ENCODE measurements at regions not wholly inside any gene's neighbourhood (a gene's known extent, or its start where the extent isn't known, plus 50 kb on each side); places are given as distances from the start of the nearest gene placed in this dataset.
"Not testable (repeated sequence)": the region's sequence is repeated elsewhere in the genome, so short reads cannot be mapped to it uniquely, and the experiment has no call there.

DNA sequence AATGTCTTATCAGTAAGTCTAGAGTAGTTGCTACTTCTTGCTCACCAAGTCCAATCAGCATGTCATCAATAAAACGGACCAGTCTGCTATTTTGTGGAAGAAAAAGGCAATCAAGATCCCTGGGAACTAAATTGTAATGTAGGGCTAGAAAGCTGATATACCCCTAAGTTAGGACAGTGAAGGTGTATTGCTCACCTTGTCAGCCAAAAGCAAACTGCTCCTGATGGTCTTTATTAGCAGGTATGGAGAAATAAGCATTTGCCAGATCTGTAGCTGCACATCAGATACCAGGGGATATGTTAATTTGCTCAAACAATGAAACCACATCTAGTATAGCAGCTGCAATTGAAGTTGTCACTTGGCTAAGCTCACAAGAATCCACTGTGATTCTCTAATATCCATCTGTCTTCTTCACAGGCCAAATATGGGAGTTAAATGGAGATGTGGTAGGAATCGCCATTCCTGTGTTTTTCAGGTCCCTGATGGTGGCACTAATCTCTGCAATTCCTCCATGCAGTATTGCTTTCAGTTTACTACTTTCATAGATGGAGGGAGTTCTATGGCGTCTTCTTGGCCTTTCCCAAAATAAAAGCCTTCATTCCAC lies 75.0 kb downstream of the TMEM237 start:
- no peaks in the 10 kb centered on the region for H3K9me3 ChIP-seq (replicated peaks; ENCODE audit: control insufficient read depth, low read depth, low read length)
- no peak for DNase-seq
- no peak overlapping the region for H3K4me3 ChIP-seq (ENCODE audit: low read length)
- no peaks in the 10 kb centered on the region for H3K27me3 ChIP-seq (ENCODE audit: control insufficient read depth, insufficient read depth, low read length)
- no peak overlapping the region for H3K27ac ChIP-seq (ENCODE audit: low read length)
- no peaks in the 10 kb centered on the region for H3K4me1 ChIP-seq (ENCODE audit: control insufficient read depth, insufficient read depth, low read length)
- no CpG with 5 or more reads among the region's 3 CpGs for WGBS (ENCODE audit: insufficient coverage)
- H3K36me3 ChIP-seq (ENCODE audit: control insufficient read depth, insufficient read depth, low read length) = no peaks in the 10 kb centered on the region

DNA sequence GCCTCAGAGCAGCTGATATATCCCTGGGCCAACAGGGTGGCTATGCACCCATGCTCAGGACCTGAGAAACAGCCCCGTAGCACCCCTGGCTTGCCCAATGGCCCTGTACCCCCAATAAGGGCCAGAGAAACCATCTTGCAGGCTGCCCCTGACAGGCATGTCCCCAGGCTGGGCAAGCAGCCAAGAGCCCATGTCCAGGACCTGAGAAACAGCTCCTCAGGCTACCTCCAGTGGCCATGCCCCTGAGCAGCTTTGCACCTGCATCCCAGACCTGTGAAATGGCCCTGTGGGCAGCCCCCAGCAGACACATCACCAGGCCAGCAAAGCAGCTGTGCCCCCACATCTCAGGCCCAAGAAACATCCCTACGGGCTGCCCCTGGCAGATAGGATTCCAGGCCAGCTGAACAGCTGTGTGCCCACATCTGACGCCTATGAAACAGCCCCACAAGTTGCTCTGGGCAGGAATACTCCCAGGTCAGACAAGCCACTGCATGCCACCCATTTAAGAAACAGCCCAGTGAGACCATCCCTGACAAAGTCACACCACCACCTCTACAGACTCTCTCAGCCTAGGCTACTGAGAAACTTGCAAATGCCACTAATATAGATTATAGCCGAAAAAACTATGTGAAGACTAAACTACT lies 84.1 kb downstream of the TMEM237 start:
- peak; percentile 3 for DNase-seq
- Histone ChIP-seq H3K4me1 (ENCODE audit: control insufficient read depth, insufficient read depth, low read length) (no peaks in the 10 kb centered on the region), H3K27me3 (ENCODE audit: control insufficient read depth, insufficient read depth, low read length) (no peaks in the 10 kb centered on the region), H3K27ac (ENCODE audit: low read length) (no peak overlapping the region), H3K4me3 (ENCODE audit: low read length) (no peak overlapping the region), H3K36me3 (ENCODE audit: control insufficient read depth, insufficient read depth, low read length) (no peaks in the 10 kb centered on the region), H3K9me3 (replicated peaks; ENCODE audit: control insufficient read depth, low read depth, low read length) (no peaks in the 10 kb centered on the region)
- WGBS (ENCODE audit: insufficient coverage) = 66% methylated on average over 3 of the region's 4 CpGs

DNA sequence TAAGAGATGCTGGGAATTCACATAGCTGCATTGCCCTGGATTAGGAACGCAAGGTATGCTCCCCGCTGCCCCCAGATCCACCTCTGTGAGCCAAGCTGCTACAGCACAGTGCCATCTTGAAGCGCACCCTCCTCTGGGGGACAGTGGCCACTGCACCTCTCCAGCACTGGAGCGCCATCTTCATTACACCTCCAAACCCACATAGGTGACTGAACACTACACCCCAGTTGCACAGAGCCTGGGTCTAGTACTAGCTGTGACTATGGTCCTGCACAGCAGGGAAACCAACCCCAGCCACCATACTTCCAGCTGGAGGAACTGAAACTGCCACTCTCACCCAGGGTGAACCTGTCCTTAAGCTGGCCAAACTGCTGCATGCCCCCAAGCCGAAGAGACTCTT lies 84.6 kb downstream of the TMEM237 start:
- no peak for DNase-seq

DNA sequence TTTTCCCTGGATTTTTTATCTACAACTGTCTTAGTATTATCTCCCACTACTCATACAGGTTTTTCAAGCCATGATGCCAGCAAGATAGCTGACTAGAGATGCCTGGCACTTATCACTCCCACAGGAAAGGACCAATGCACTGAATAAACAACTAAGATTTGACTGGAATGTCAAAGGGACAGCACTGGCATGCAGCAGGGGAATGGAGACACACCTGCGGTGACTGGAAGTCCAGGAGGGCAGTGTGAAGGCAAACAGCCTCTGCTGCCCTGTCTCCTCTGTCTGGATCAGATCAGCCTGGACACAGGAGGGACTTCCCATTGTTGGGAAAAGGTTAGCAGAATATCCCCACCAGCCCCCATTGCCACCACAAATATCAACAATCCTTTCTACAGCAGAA lies 85.1 kb downstream of the TMEM237 start:
- Histone ChIP-seq H3K9me3 (replicated peaks; ENCODE audit: control insufficient read depth, low read depth, low read length) (no peaks in the 10 kb centered on the region), H3K4me1 (ENCODE audit: control insufficient read depth, insufficient read depth, low read length) (no peaks in the 10 kb centered on the region), H3K4me3 (ENCODE audit: low read length) (no peak overlapping the region), H3K27me3 (ENCODE audit: control insufficient read depth, insufficient read depth, low read length) (no peaks in the 10 kb centered on the region), H3K36me3 (ENCODE audit: control insufficient read depth, insufficient read depth, low read length) (no peaks in the 10 kb centered on the region), H3K27ac (ENCODE audit: low read length) (no peak overlapping the region)
- DNase-seq = no peak
- 80% methylated on average over 1 of the region's 1 CpG for WGBS (ENCODE audit: insufficient coverage)

More for the DNA sequence above, 84.6 kb downstream of the TMEM237 start:
- Histone ChIP-seq H3K4me1 (ENCODE audit: control insufficient read depth, insufficient read depth, low read length) (no peaks in the 10 kb centered on the region), H3K4me3 (ENCODE audit: low read length) (no peak overlapping the region), H3K27ac (ENCODE audit: low read length) (no peak overlapping the region), H3K36me3 (ENCODE audit: control insufficient read depth, insufficient read depth, low read length) (no peaks in the 10 kb centered on the region), H3K9me3 (replicated peaks; ENCODE audit: control insufficient read depth, low read depth, low read length) (no peaks in the 10 kb centered on the region), H3K27me3 (ENCODE audit: control insufficient read depth, insufficient read depth, low read length) (no peaks in the 10 kb centered on the region)
- 94% methylated on average over 5 of the region's 5 CpGs for WGBS (ENCODE audit: insufficient coverage)

DNA sequence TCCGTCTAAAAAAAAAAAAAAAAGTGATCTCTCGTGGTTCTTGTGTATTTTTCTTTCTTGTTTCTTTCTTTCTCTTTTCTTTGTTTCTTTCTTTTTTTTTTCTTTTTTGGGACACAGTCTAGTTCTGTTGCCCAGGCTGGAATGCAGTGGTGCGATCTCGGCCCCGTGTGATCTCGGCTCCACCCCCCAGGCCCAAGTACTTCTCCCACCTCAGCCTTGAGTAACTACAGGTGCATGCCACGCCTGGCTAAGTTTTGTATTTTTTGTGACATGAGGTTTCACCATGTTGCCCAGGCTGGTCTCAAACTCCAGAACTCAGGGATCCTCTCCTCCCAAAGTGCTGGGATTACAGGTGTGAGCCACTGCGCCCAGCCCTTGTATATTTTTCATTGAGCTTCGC lies 91.4 kb downstream of the TMEM237 start:
- DNase-seq = no peak
- 100% methylated on average over 4 of the region's 9 CpGs for WGBS (ENCODE audit: insufficient coverage)
- no peak overlapping the region for H3K27ac ChIP-seq (ENCODE audit: low read length)
- H3K27me3 ChIP-seq (ENCODE audit: control insufficient read depth, insufficient read depth, low read length) = no peaks in the 10 kb centered on the region
- no peaks in the 10 kb centered on the region for H3K36me3 ChIP-seq (ENCODE audit: control insufficient read depth, insufficient read depth, low read length)
- no peaks in the 10 kb centered on the region for H3K4me1 ChIP-seq (ENCODE audit: control insufficient read depth, insufficient read depth, low read length)
- no peak overlapping the region for H3K4me3 ChIP-seq (ENCODE audit: low read length)
- H3K9me3 ChIP-seq (replicated peaks; ENCODE audit: control insufficient read depth, low read depth, low read length) = no peaks in the 10 kb centered on the region

DNA sequence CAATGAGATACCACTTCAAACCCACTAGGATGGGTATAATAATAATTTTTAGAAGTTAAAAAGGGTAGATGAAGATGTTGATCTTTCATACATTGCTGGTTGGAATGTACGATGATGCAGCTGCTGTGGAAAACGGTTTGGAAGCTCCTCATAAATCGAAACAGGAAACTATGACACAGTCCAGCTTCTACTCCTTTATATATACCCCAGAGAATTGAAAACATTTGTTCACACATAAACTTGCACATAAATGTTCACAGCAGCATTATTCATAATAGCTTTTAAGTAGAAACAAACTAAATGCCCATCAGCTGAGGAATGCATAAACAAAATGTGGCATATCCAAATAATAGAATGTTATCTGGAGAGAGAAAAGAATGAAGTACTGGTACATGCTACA lies 95.0 kb downstream of the STRADB start:
- no CpG with 5 or more reads among the region's 3 CpGs for WGBS (ENCODE audit: insufficient coverage)
- H3K4me3 ChIP-seq (ENCODE audit: low read length) = no peak overlapping the region

DNA sequence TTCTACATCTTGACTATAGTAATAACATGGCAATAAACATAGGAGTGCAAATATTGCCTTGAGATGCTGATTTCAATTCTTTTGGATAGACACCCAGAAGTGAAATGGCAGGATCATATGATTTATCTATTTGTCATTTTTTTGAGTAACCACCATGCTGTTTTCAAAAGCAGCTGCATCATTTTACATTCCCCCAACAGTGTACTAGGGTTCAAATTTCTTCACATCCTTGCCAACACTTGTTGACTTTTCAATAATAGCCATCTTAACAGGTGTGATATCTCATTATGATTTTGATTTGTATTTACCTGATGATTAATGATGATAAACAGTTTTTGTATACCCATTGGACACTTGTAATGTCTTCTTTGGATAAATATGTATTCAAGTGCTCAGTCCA lies 90.8 kb downstream of the STRADB start:
- Histone ChIP-seq H3K36me3 (ENCODE audit: control insufficient read depth, insufficient read depth, low read length) (no peaks in the 10 kb centered on the region), H3K4me1 (ENCODE audit: control insufficient read depth, insufficient read depth, low read length) (no peaks in the 10 kb centered on the region), H3K9me3 (replicated peaks; ENCODE audit: control insufficient read depth, low read depth, low read length) (no peaks in the 10 kb centered on the region), H3K27ac (ENCODE audit: low read length) (no peak overlapping the region), H3K27me3 (ENCODE audit: control insufficient read depth, insufficient read depth, low read length) (no peaks in the 10 kb centered on the region), H3K4me3 (ENCODE audit: low read length) (no peak overlapping the region)
- no peak for DNase-seq

More for the DNA sequence above, 95.0 kb downstream of the STRADB start:
- H3K9me3 ChIP-seq (replicated peaks; ENCODE audit: control insufficient read depth, low read depth, low read length) = no peaks in the 10 kb centered on the region
- H3K4me1 ChIP-seq (ENCODE audit: control insufficient read depth, insufficient read depth, low read length) = no peaks in the 10 kb centered on the region
- H3K36me3 ChIP-seq (ENCODE audit: control insufficient read depth, insufficient read depth, low read length) = no peaks in the 10 kb centered on the region
- H3K27me3 ChIP-seq (ENCODE audit: control insufficient read depth, insufficient read depth, low read length) = no peaks in the 10 kb centered on the region
- peak; percentile 75 for DNase-seq
- H3K27ac ChIP-seq (ENCODE audit: low read length) = no peak overlapping the region

DNA sequence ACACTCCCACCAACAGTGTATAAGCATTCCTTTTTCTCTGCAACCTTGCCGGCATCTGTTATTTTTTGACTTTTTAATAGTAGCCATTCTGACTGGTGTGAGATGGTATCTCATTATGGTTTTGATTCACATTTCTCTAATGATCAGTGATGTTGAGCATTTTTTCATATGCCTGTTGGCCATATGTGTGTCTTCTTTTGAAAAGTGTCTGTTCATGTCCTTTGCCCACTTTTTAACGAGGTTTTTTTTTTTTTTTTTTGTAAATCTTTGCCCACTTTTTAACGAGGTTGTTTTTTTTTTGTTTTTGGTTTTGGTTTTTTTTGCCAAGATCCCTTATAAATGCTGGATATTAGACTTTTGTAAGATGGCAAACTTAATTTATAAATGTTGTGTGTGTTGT lies 87.7 kb downstream of the STRADB start:
- not testable (repeated sequence) for H3K27ac ChIP-seq (ENCODE audit: low read length); DNase-seq; H3K9me3 ChIP-seq (replicated peaks; ENCODE audit: control insufficient read depth, low read depth, low read length); H3K4me1 ChIP-seq (ENCODE audit: control insufficient read depth, insufficient read depth, low read length); H3K27me3 ChIP-seq (ENCODE audit: control insufficient read depth, insufficient read depth, low read length); H3K4me3 ChIP-seq (ENCODE audit: low read length); H3K36me3 ChIP-seq (ENCODE audit: control insufficient read depth, insufficient read depth, low read length)
- WGBS (ENCODE audit: insufficient coverage) = no CpG with 5 or more reads among the region's 3 CpGs

DNA sequence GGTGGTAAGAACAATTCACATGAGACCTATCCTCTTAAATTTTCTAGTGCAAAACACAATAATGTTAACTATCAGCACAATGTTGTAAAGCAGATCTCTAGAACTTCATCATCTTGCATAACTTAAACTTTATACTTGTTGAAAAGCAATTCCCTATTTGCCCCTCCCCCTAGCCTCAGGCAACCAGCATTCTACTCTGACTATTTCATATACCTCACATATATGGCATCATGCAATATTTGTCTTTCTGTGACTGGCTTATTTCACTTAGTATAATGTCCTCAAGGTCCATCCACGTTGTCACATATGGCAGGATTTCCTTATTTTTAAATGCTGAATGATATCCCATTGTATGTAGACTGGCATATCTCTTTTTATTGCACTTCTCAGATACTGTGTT lies 86.5 kb downstream of the STRADB start:
- Histone ChIP-seq H3K36me3 (ENCODE audit: control insufficient read depth, insufficient read depth, low read length) (no peaks in the 10 kb centered on the region), H3K27ac (ENCODE audit: low read length) (no peak overlapping the region), H3K4me3 (ENCODE audit: low read length) (no peak overlapping the region), H3K4me1 (ENCODE audit: control insufficient read depth, insufficient read depth, low read length) (no peaks in the 10 kb centered on the region), H3K9me3 (replicated peaks; ENCODE audit: control insufficient read depth, low read depth, low read length) (peaks cover 7% of the 10 kb centered on the region), H3K27me3 (ENCODE audit: control insufficient read depth, insufficient read depth, low read length) (no peaks in the 10 kb centered on the region)
- DNase-seq = no peak
- no CpG with 5 or more reads among the region's 1 CpG for WGBS (ENCODE audit: insufficient coverage)

DNA sequence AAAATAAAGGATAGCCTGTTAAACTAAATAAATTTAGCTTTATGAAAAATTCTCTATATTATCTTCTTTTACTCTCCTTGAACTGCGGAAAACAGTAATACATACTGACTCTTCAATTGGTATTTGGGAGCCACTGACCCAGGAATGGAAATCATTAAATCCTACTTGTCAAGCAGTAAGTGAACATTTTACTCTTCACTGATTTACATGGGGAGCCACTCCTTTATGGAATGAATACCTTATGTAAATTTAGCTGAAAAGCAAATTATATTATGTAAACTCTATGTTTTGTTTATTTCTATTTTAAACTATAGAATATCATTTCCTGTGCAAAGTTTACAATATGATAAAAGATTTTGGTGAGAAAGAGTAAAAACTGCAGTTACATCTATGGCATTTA lies 85.2 kb downstream of the STRADB start:
- Histone ChIP-seq H3K9me3 (replicated peaks; ENCODE audit: control insufficient read depth, low read depth, low read length) (peaks cover 8% of the 10 kb centered on the region), H3K27me3 (ENCODE audit: control insufficient read depth, insufficient read depth, low read length) (no peaks in the 10 kb centered on the region), H3K4me1 (ENCODE audit: control insufficient read depth, insufficient read depth, low read length) (no peaks in the 10 kb centered on the region), H3K27ac (ENCODE audit: low read length) (no peak overlapping the region), H3K4me3 (ENCODE audit: low read length) (no peak overlapping the region), H3K36me3 (ENCODE audit: control insufficient read depth, insufficient read depth, low read length) (no peaks in the 10 kb centered on the region)
- DNase-seq = no peak
- WGBS (ENCODE audit: insufficient coverage) = no CpG with 5 or more reads among the region's 1 CpG

DNA sequence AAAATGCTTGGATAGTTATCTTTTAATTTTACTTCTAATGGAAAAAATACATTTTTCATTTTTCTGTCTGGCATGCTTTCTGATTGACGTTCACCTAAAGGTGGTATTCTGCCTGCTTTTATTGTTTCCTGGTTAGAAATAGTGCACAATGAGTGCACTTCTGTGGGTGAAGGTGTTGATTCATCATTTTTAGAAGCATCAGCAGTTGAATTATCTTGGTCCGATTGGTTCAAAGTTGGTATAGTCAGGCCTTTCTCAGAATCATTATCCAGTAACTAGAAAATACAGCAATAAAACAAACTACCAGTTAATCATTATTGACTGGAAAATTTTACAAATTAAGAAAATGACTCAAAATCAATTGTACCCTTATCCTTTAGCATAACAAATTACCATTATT lies 84.5 kb downstream of the STRADB start:
- Histone ChIP-seq H3K9me3 (replicated peaks; ENCODE audit: control insufficient read depth, low read depth, low read length) (peaks cover 8% of the 10 kb centered on the region), H3K4me3 (ENCODE audit: low read length) (no peak overlapping the region), H3K27ac (ENCODE audit: low read length) (no peak overlapping the region), H3K27me3 (ENCODE audit: control insufficient read depth, insufficient read depth, low read length) (no peaks in the 10 kb centered on the region), H3K36me3 (ENCODE audit: control insufficient read depth, insufficient read depth, low read length) (no peaks in the 10 kb centered on the region), H3K4me1 (ENCODE audit: control insufficient read depth, insufficient read depth, low read length) (no peaks in the 10 kb centered on the region)
- WGBS (ENCODE audit: insufficient coverage) = 60% methylated on average over 1 of the region's 2 CpGs
- DNase-seq = no peak

All from muscle of leg (tissue), 3 donors.